CD4-positive, alpha-beta T cell (primary cell): ENCODE measurements at regions not wholly inside any gene's neighbourhood (a gene's known extent, or its start where the extent isn't known, plus 50 kb on each side); places are given as distances from the start of the nearest gene placed in this dataset.

Experiments used
- ATAC-seq: fragments of 200-7000 bp; cut with Tn5 transposase; one replicate; pipeline ENCODE4 v1.10.0; 2022; ENCODE audit warnings: mild to moderate bottlenecking; ENCODE audit not compliant: poor library complexity
- CTCF ChIA-PET: fragments of 350-600 bp; sonication (Branson Sonifier 250); formaldehyde crosslinking; loops from one replicate; lab custom pipeline; 2021; ENCODE audit warnings: antibody characterized with exemption, inconsistent platforms; lab: Charles Lee
- POLR2A ChIA-PET: fragments of 350-600 bp; sonication (Branson Sonifier 250); formaldehyde crosslinking; loops from one replicate; lab custom pipeline; 2021; ENCODE audit warnings: antibody characterized with exemption, inconsistent platforms; lab: Charles Lee
- DNase-seq, 14 experiments: peaks; one replicate each; pipeline ENCODE4 v3.0.0-alpha.2; 2013 to 2020; ENCODE audit warnings: mixed read lengths in 2 of 14
- H3K27ac ChIP-seq, 2 donors: one replicate each; pipeline versions ENCODE4 v1.5.1 to v1.7.0; 2013; ENCODE audit warnings: low read length in 2 of 2, low read depth in 1 of 2, mild to moderate bottlenecking in 1 of 2
- H3K27me3 ChIP-seq, 2 experiments: 1 replicate in 1 of 2; 2 replicates in 1 of 2; pipeline versions ENCODE4 v1.6.1 to v1.7.0; 2013; ENCODE audit warnings: low read length in 2 of 2, control low read depth in 1 of 2, mild to moderate bottlenecking in 1 of 2, moderate library complexity in 1 of 2; ENCODE audit not compliant: insufficient read depth in 2 of 2, control insufficient read depth in 1 of 2
- H3K36me3 ChIP-seq: one replicate; pipeline ENCODE4 v1.6.1; 2013; ENCODE audit warnings: low read length, control low read depth; ENCODE audit not compliant: insufficient read depth
- H3K4me1 ChIP-seq: one replicate; pipeline ENCODE4 v1.6.1; 2013; ENCODE audit warnings: low read length, control low read depth; ENCODE audit not compliant: insufficient read depth
- H3K4me3 ChIP-seq: one replicate; pipeline ENCODE4 v1.5.1; 2013; ENCODE audit warnings: mild to moderate bottlenecking, low read length, moderate library complexity
- H3K9me3 ChIP-seq, 2 experiments: 1 replicate in 1 of 2; 2 replicates in 1 of 2; pipeline versions ENCODE4 v1.6.1 to v1.7.0; 2013; ENCODE audit warnings: low read length in 2 of 2, mild to moderate bottlenecking in 2 of 2, control low read depth in 1 of 2, moderate library complexity in 1 of 2; ENCODE audit not compliant: control insufficient read depth in 1 of 2, insufficient read depth in 1 of 2
- H3K27ac Mint-ChIP-seq: one replicate; pipeline ENCODE4 v1.8.0; 2020; ENCODE audit warnings: mixed read lengths
- H3K27me3 Mint-ChIP-seq: one replicate; pipeline ENCODE4 v1.8.0; 2021; ENCODE audit warnings: mixed read lengths
- H3K36me3 Mint-ChIP-seq: one replicate; pipeline ENCODE4 v1.8.0; 2021; ENCODE audit warnings: low read depth, mixed read lengths
- H3K4me1 Mint-ChIP-seq: one replicate; pipeline ENCODE4 v1.8.0; 2021; ENCODE audit warnings: low read depth, mixed read lengths
- H3K4me3 Mint-ChIP-seq: one replicate; pipeline ENCODE4 v1.8.0; 2020; ENCODE audit warnings: mild to moderate bottlenecking, mixed read lengths
- H3K9me3 Mint-ChIP-seq: one replicate; pipeline ENCODE4 v1.8.0; 2020; ENCODE audit warnings: mixed read lengths
- intact Hi-C, 2 experiments: fragments of 100-400 bp; cut with DNase I in 1 of 2; cut with micrococcal nuclease in 1 of 2; formaldehyde crosslinking; loops; one replicate each; pipeline versions ENCODE4 v1.15.1 to v1.9.0; 2023 to 2025; cut with DNase I, micrococcal nuclease
- TF ChIP-seq, protein P1 (sequence below): fragments of 200-600 bp; IDR thresholded peaks from one replicate; pipeline ENCODE4 v1.8.0; 2022; ENCODE audit warnings: antibody characterized with exemption, mild to moderate bottlenecking

DNA sequence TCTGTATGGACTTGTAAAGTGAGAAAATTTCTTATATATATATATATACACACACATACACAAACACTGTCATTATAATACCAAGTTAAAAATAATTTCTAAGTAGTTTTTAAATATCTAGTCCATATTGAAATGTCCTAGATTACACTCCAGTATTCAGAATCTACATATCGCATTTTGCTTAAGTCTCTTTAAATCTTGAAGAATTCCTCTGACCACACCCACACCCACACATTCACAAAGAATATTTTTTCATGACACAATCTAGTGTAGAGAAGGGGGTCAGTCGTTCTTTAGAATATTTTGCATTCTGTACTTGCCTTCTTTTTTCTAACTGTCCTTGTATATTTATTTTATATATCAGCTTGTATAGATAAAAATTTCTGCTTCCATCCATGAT is 509.7 kb downstream of the CCDC85A start:
- intact Hi-C loops = no loop called here
- DNase-seq = no peak
- CTCF ChIA-PET = interaction anchor here (2.2 kb wide), 1 partner anchor 14 kb away, joined by 4 read pairs; no protein-coding TSS in a partner anchor

DNA sequence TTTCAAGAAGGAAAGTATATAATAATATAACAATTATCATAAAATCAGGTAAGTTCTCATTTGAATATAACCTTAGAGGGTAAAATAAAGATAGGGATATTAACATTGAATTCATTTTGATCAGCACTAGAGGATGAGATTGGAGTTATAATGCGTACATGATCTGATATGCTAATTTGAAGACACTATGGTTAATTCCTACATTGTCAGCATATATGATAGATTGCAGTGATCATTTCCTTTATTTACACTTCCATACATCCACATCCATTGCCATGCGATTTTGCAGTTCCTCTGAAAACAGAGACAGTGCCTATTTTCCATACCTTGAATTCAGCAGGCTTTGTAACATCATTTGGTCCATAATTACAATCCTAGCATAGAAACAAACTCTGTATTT is 519.2 kb downstream of the CCDC85A start:
- H3K27ac ChIP-seq = no peak overlapping the region
- intact Hi-C loops = no loop called here
- DNase-seq (no peak), ATAC-seq (no peak)
- ChIA-PET CTCF (no interaction called here), POLR2A (no interaction called here)
- no peaks in the 10 kb centered on the region for H3K36me3 ChIP-seq
- Mint-ChIP-seq H3K36me3 (no peaks in the 10 kb centered on the region), H3K27me3 (no peaks in the 10 kb centered on the region), H3K4me1 (no peaks in the 10 kb centered on the region), H3K27ac (no peak overlapping the region), H3K4me3 (no peak overlapping the region), H3K9me3 (peaks cover 6% of the 10 kb centered on the region)
- no peak overlapping the region for H3K4me3 ChIP-seq
- H3K4me1 ChIP-seq = no peaks in the 10 kb centered on the region
- H3K27me3 ChIP-seq = no peaks in the 10 kb centered on the region
- TF ChIP-seq, protein P1, sequence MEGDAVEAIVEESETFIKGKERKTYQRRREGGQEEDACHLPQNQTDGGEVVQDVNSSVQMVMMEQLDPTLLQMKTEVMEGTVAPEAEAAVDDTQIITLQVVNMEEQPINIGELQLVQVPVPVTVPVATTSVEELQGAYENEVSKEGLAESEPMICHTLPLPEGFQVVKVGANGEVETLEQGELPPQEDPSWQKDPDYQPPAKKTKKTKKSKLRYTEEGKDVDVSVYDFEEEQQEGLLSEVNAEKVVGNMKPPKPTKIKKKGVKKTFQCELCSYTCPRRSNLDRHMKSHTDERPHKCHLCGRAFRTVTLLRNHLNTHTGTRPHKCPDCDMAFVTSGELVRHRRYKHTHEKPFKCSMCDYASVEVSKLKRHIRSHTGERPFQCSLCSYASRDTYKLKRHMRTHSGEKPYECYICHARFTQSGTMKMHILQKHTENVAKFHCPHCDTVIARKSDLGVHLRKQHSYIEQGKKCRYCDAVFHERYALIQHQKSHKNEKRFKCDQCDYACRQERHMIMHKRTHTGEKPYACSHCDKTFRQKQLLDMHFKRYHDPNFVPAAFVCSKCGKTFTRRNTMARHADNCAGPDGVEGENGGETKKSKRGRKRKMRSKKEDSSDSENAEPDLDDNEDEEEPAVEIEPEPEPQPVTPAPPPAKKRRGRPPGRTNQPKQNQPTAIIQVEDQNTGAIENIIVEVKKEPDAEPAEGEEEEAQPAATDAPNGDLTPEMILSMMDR = no peak
- H3K9me3 ChIP-seq = peaks cover 0 to 5% of the 10 kb centered on the region in 2 experiments

More for the DNA sequence above, 509.7 kb downstream of the CCDC85A start:
- Mint-ChIP-seq H3K9me3 (peaks cover 19% of the 10 kb centered on the region), H3K27ac (no peak overlapping the region), H3K4me1 (no peaks in the 10 kb centered on the region), H3K27me3 (no peaks in the 10 kb centered on the region), H3K4me3 (no peak overlapping the region), H3K36me3 (no peaks in the 10 kb centered on the region)
- TF ChIP-seq, protein P1 = no peak
- no peak for ATAC-seq
- no peaks in the 10 kb centered on the region for H3K27me3 ChIP-seq
- POLR2A ChIA-PET = no interaction called here
- H3K4me1 ChIP-seq = no peaks in the 10 kb centered on the region
- H3K4me3 ChIP-seq = no peak overlapping the region
- H3K36me3 ChIP-seq = no peaks in the 10 kb centered on the region
- no peak overlapping the region for H3K27ac ChIP-seq
- H3K9me3 ChIP-seq = peaks cover 0 to 12% of the 10 kb centered on the region in 2 experiments

DNA sequence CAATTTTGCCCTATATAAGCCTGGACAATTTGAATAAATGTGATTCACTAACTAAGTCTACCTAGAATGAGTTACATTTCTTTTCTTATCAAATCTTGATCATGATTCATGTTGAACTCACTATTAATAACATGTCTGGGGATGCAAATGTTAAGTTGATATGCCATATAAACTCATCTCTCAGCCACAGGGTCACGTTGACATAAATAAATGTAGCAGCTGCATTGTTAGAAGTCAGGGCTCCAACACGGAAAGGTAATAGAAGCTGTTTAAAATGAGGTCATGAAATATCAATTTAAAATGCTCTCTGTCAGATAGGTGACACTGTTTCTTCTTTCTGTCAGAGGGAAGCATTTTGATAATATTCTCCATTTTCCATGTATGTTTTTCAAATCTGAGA is 521.9 kb downstream of the CCDC85A start:
- Histone ChIP-seq H3K9me3 (no peaks in the 10 kb centered on the region), H3K4me1 (no peaks in the 10 kb centered on the region), H3K4me3 (no peak overlapping the region), H3K27me3 (no peaks in the 10 kb centered on the region), H3K27ac (no peak overlapping the region), H3K36me3 (no peaks in the 10 kb centered on the region)
- TF ChIP-seq, protein P1 = no peak
- Mint-ChIP-seq H3K4me3 (no peak overlapping the region), H3K27me3 (no peaks in the 10 kb centered on the region), H3K36me3 (no peaks in the 10 kb centered on the region), H3K4me1 (no peaks in the 10 kb centered on the region), H3K9me3 (peaks cover 8% of the 10 kb centered on the region), H3K27ac (no peak overlapping the region)
- ATAC-seq (no peak), DNase-seq (no peak)
- intact Hi-C loops = no loop called here
- ChIA-PET POLR2A (no interaction called here), CTCF (no interaction called here)
